Testis (tissue), 2 donors: ENCODE measurements at regions not wholly inside any gene's neighbourhood (a gene's known extent, or its start where the extent isn't known, plus 50 kb on each side); places are given as distances from the start of the nearest gene placed in this dataset.

Experiments used
- DNase-seq: peaks from one replicate; pipeline ENCODE4 v3.0.0-alpha.2; 2019
- H3K27ac ChIP-seq, 2 donors: fragments of 200-600 bp; sonication (generic); one replicate each; pipeline ENCODE4 v1.5.1; 2019
- H3K27me3 ChIP-seq: fragments of 200-600 bp; sonication (generic); one replicate; pipeline ENCODE4 v1.5.1; 2019
- H3K36me3 ChIP-seq: fragments of 200-600 bp; sonication (generic); one replicate; pipeline ENCODE4 v1.5.1; 2017; ENCODE audit warnings: low read depth; ENCODE audit errors: missing control alignments
- H3K4me1 ChIP-seq: fragments of 200-600 bp; sonication (generic); one replicate; pipeline ENCODE4 v1.5.1; 2019
- H3K4me3 ChIP-seq, 2 donors: fragments of 200-600 bp; sonication (generic); one replicate each; pipeline ENCODE4 v1.5.1; 2017 to 2019
- H3K9me3 ChIP-seq: fragments of 200-600 bp; sonication (generic); one replicate; pipeline ENCODE4 v1.5.1; 2017
- CTCF ChIP-seq, 3 experiments: fragments of 450-650 bp in 2 of 3; fragments of 200-600 bp in 1 of 3; sonication (generic) in 1 of 3; IDR thresholded peaks; one replicate each; pipeline ENCODE4 v1.5.1; 2016 to 2019; ENCODE audit warnings: antibody characterized with exemption in 3 of 3, mild to moderate bottlenecking in 2 of 3, moderate library complexity in 1 of 3
- POLR2A ChIP-seq: fragments of 450-650 bp; IDR thresholded peaks from one replicate; pipeline ENCODE4 v1.6.1; 2017; ENCODE audit warnings: antibody characterized with exemption, mild to moderate bottlenecking, moderate library complexity
- WGBS, 2 donors: methylation state at CpG; one replicate each; pipeline ENCODE4 v1.1.5; 2018; 5-methylcytosine and 5-hydroxymethylcytosine counted together
- intact Hi-C: fragments of 100-400 bp; cut with DNase I; formaldehyde crosslinking; loops from one replicate; pipeline ENCODE4 v1.15.1; 2023; ENCODE audit warnings: low total_unique reads

GRCh38 chrX:118221270-118221669, 104.7 kb upstream of the KLHL13 start:
- Histone ChIP-seq H3K27ac (no peak overlapping the region), H3K27me3 (no peaks in the 10 kb centered on the region), H3K4me3 (no peak overlapping the region), H3K36me3 (no peaks in the 10 kb centered on the region), H3K4me1 (no peaks in the 10 kb centered on the region), H3K9me3 (no peaks in the 10 kb centered on the region)
- 74 to 80% methylated on average over 4 of the region's 4 CpGs for WGBS, 2 donors
- intact Hi-C loops: no loop called here
- no peak for TF ChIP-seq CTCF (IDR thresholded peaks at IDR 0.05)
- no peak for TF ChIP-seq POLR2A
- DNase-seq: no peak

GRCh38 chrX:118221733-118222132, 105.1 kb upstream of the KLHL13 start:
- no peak overlapping the region for H3K4me3 ChIP-seq
- TF ChIP-seq POLR2A (no peak), CTCF (IDR thresholded peaks at IDR 0.05) (no peak)
- no peaks in the 10 kb centered on the region for H3K4me1 ChIP-seq
- 69 to 83% methylated on average over 3 of the region's 3 CpGs for WGBS, 2 donors
- H3K36me3 ChIP-seq: no peaks in the 10 kb centered on the region
- no peaks in the 10 kb centered on the region for H3K9me3 ChIP-seq
- H3K27me3 ChIP-seq: no peaks in the 10 kb centered on the region
- no peak for DNase-seq
- intact Hi-C loops: no loop called here
- H3K27ac ChIP-seq: no peak overlapping the region

GRCh38 chrX:118222421-118222820, 105.8 kb upstream of the KLHL13 start:
- H3K9me3 ChIP-seq: no peaks in the 10 kb centered on the region
- TF ChIP-seq POLR2A (no peak), CTCF (IDR thresholded peaks at IDR 0.05) (no peak)
- intact Hi-C loops: no loop called here
- H3K4me3 ChIP-seq: no peak overlapping the region
- H3K27ac ChIP-seq: no peak overlapping the region
- no peaks in the 10 kb centered on the region for H3K4me1 ChIP-seq
- H3K36me3 ChIP-seq: no peaks in the 10 kb centered on the region
- no peaks in the 10 kb centered on the region for H3K27me3 ChIP-seq
- no peak for DNase-seq

GRCh38 chrX:118225711-118226428, 109.3 kb upstream of the KLHL13 start:
- H3K9me3 ChIP-seq: no peaks in the 10 kb centered on the region
- no peak for DNase-seq
- intact Hi-C loops: no loop called here

More at GRCh38 chrX:118225711-118226428, 109.3 kb upstream of the KLHL13 start:
- peak in 2 of 3 experiments; percentile 17 to 33 for TF ChIP-seq CTCF (IDR thresholded peaks at IDR 0.05)
- no peak for TF ChIP-seq POLR2A
- no peak overlapping the region for H3K27ac ChIP-seq
- no peaks in the 10 kb centered on the region for H3K27me3 ChIP-seq
- 70% methylated on average over 3 of the region's 3 CpGs for WGBS, 2 donors
- no peaks in the 10 kb centered on the region for H3K4me1 ChIP-seq
- H3K36me3 ChIP-seq: no peaks in the 10 kb centered on the region
- no peak overlapping the region for H3K4me3 ChIP-seq
